PC-9 (cell line): ENCODE measurements at regions not wholly inside any gene's neighbourhood (a gene's known extent, or its start where the extent isn't known, plus 50 kb on each side); places are given as distances from the start of the nearest gene placed in this dataset.

Experiments used
- BruUV-seq: library from RNA; stranded (reverse); fragments of 400-500 nt; replicated peaks from 2 replicates; lab custom pipeline; 2021; lab: Mats Ljungman, UMichigan
- CTCF ChIA-PET: fragments of 300-600 bp; sonication (Branson Sonifier 250); formaldehyde crosslinking; loops from one replicate; lab custom pipeline; 2022; ENCODE audit warnings: antibody characterized with exemption; lab: Charles Lee
- POLR2A ChIA-PET: fragments of 300-600 bp; sonication (Branson Sonifier 250); formaldehyde crosslinking; loops from one replicate; lab custom pipeline; 2022; ENCODE audit warnings: antibody characterized with exemption; ENCODE audit not compliant: unreplicated experiment; lab: Charles Lee
- DNase-seq, 2 experiments: peaks; one replicate each; pipeline versions ENCODE4 v3.0.0 to v3.0.0-alpha.2; 2015 to 2022; ENCODE audit warnings: mixed read lengths in 1 of 2
- H2AFZ ChIP-seq: fragments of 200-600 bp; sonication (generic); 2 replicates; pipeline ENCODE4 v1.8.1; 2017; ENCODE audit warnings: antibody characterized with exemption
- H3F3A ChIP-seq: fragments of 200-600 bp; sonication (generic); 2 replicates; pipeline ENCODE4 v1.8.1; 2017; ENCODE audit warnings: antibody characterized with exemption, mild to moderate bottlenecking, low read depth; ENCODE audit not compliant: insufficient read depth
- H3K27ac ChIP-seq: fragments of 200-600 bp; sonication (generic); 2 replicates; pipeline ENCODE4 v1.6.1; 2016; ENCODE audit warnings: mixed run types
- H3K27me3 ChIP-seq: fragments of 200-600 bp; sonication (generic); 2 replicates; pipeline ENCODE4 v1.6.1; 2016; ENCODE audit warnings: low read depth, mixed run types; ENCODE audit not compliant: insufficient read depth
- H3K36me3 ChIP-seq: fragments of 200-600 bp; sonication (generic); 2 replicates; pipeline ENCODE4 v1.6.1; 2016; ENCODE audit warnings: low read depth, mixed run types
- H3K4me1 ChIP-seq: fragments of 200-600 bp; sonication (generic); replicated peaks from 2 replicates; pipeline ENCODE4 v1.6.1; 2016; ENCODE audit warnings: mixed run types; ENCODE audit not compliant: insufficient read depth
- H3K4me2 ChIP-seq: fragments of 200-600 bp; sonication (generic); 2 replicates; pipeline ENCODE4 v1.6.1; 2017; ENCODE audit warnings: mixed run types
- H3K4me3 ChIP-seq: fragments of 200-600 bp; sonication (generic); 2 replicates; pipeline ENCODE4 v1.6.1; 2016; ENCODE audit warnings: mixed run types
- H3K79me2 ChIP-seq: fragments of 200-600 bp; sonication (generic); 2 replicates; pipeline ENCODE4 v1.6.1; 2017; ENCODE audit warnings: low read depth, mixed run types
- H3K9me2 ChIP-seq: fragments of 200-600 bp; sonication (generic); 2 replicates; pipeline ENCODE4 v1.8.1; 2017; ENCODE audit warnings: mild to moderate bottlenecking; ENCODE audit not compliant: insufficient read depth
- H3K9me3 ChIP-seq: fragments of 200-600 bp; sonication (generic); 2 replicates; pipeline ENCODE4 v1.8.1; 2016; ENCODE audit warnings: low read depth; ENCODE audit not compliant: insufficient read depth
- H4K20me1 ChIP-seq: fragments of 200-600 bp; sonication (generic); 2 replicates; pipeline ENCODE4 v1.8.1; 2017; ENCODE audit not compliant: insufficient read depth
- EZH2 ChIP-seq: fragments of 200-600 bp; sonication (generic); IDR thresholded peaks from 2 replicates; pipeline ENCODE4 v1.8.0; 2017; ENCODE audit warnings: antibody characterized with exemption, low read depth
- intact Hi-C: fragments of 100-400 bp; cut with micrococcal nuclease; formaldehyde crosslinking; loops from one replicate; pipeline ENCODE4 v1.10.0; 2022; ENCODE audit not compliant: unreplicated experiment
- TF ChIP-seq, protein P1 (sequence below): fragments of 200-600 bp; sonication (generic); conservative IDR thresholded peaks from 2 replicates; pipeline ENCODE4 v1.6.1; 2017; ENCODE audit warnings: mixed run types, antibody characterized with exemption, mild to moderate bottlenecking, moderate library complexity

DNA sequence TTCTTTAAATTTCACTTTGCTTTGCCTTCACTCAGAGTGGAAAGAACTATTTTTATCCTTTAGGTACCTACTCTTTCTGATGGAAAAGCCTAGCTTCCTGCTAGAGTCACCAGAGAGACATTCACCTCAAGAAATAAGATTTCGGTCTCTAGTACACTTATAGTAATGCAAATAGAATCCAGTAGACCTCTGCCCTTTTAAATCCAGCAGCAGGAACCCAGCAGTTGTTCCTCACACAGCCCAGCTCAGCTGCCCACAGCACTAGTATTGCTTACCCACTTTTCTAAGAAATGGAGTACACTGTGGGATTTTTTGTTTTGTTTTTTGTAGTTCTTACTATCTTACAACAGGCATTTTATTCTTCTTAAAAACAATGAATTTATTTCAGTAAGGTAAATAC, 497.0 kb upstream of the CCDC54 start:
- Histone ChIP-seq H3K4me3 (no peak overlapping the region), H3K9me3 (no peaks in the 10 kb centered on the region; the same call in 1 of the 2 replicates), H3K36me3 (no peaks in the 10 kb centered on the region), H4K20me1 (no peaks in the 10 kb centered on the region), H3K4me2 (no peak overlapping the region), H3K27me3 (no peaks in the 10 kb centered on the region), H3K9me2 (no peaks in the 10 kb centered on the region), H3F3A (no peaks in the 10 kb centered on the region), H2AFZ (no peak overlapping the region), H3K79me2 (no peaks in the 10 kb centered on the region), H3K4me1 (no peaks in the 10 kb centered on the region), H3K27ac (no peak overlapping the region)
- TF ChIP-seq EZH2: no peak
- TF ChIP-seq, protein P1, sequence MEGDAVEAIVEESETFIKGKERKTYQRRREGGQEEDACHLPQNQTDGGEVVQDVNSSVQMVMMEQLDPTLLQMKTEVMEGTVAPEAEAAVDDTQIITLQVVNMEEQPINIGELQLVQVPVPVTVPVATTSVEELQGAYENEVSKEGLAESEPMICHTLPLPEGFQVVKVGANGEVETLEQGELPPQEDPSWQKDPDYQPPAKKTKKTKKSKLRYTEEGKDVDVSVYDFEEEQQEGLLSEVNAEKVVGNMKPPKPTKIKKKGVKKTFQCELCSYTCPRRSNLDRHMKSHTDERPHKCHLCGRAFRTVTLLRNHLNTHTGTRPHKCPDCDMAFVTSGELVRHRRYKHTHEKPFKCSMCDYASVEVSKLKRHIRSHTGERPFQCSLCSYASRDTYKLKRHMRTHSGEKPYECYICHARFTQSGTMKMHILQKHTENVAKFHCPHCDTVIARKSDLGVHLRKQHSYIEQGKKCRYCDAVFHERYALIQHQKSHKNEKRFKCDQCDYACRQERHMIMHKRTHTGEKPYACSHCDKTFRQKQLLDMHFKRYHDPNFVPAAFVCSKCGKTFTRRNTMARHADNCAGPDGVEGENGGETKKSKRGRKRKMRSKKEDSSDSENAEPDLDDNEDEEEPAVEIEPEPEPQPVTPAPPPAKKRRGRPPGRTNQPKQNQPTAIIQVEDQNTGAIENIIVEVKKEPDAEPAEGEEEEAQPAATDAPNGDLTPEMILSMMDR: no peak
- DNase-seq: no peak
- ChIA-PET POLR2A (no interaction called here), CTCF (no interaction called here)
- intact Hi-C loops: no loop called here
- BruUV-seq: no TSS peak

DNA sequence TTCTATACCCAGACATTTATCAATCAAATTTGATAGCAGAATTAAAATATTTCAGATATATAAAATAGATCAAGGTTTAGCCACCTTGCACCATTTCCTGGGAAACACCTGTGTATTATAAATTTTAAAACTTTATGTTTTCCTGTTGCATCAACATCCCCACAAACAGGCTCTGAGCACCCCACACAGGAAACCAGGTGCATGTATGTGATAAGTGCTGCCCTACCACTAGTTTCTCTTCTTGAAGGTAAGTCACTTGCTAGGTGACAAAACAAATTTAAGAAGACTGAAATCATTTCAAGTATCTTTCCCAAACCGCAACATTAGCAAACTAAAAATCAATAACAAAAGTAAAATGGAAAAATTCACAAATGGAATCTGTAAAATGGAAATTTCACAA, 496.1 kb upstream of the CCDC54 start:
- no peaks in the 10 kb centered on the region for H3F3A ChIP-seq
- no peaks in the 10 kb centered on the region for H3K9me2 ChIP-seq
- no peaks in the 10 kb centered on the region for H3K27me3 ChIP-seq
- H3K36me3 ChIP-seq: no peaks in the 10 kb centered on the region
- no peaks in the 10 kb centered on the region for H4K20me1 ChIP-seq
- no peak overlapping the region for H3K4me3 ChIP-seq
- CTCF ChIA-PET: no interaction called here
- no TSS peak for BruUV-seq
- POLR2A ChIA-PET: no interaction called here
- no peak overlapping the region for H2AFZ ChIP-seq
- intact Hi-C loops: no loop called here
- H3K4me2 ChIP-seq: no peak overlapping the region
- no peak overlapping the region for H3K27ac ChIP-seq
- no peaks in the 10 kb centered on the region for H3K79me2 ChIP-seq
- TF ChIP-seq EZH2: no peak
- TF ChIP-seq, protein P1: no peak
- no peaks in the 10 kb centered on the region; the same call in 1 of the 2 replicates for H3K9me3 ChIP-seq
- H3K4me1 ChIP-seq: no peaks in the 10 kb centered on the region
- DNase-seq: no peak

DNA sequence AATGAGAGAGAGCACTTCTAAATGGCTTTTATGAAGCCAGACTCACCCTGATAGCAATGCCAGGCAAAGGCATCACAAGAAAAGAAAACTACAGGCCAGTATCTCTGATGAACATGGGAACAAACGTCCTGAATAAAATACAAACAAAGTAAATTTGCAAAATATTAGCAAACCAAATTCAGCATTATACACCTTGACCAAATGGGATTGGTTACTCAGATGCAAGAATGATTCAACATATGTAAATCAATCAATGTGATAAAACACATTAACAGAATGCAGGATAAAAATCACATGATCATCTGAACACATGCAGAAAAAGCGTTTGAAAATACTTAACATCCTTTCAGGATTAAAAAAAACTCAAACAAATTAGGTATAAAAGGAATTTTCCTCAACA, 494.9 kb upstream of the CCDC54 start:
- intact Hi-C loops: no loop called here
- H3K36me3 ChIP-seq: no peaks in the 10 kb centered on the region
- no peak overlapping the region for H3K27ac ChIP-seq
- H3K4me2 ChIP-seq: no peak overlapping the region
- no peak overlapping the region for H3K4me3 ChIP-seq
- no peak for DNase-seq
- no peaks in the 10 kb centered on the region for H3K9me2 ChIP-seq
- H4K20me1 ChIP-seq: no peaks in the 10 kb centered on the region
- ChIA-PET POLR2A (no interaction called here), CTCF (no interaction called here)
- H3F3A ChIP-seq: no peaks in the 10 kb centered on the region
- H3K79me2 ChIP-seq: no peaks in the 10 kb centered on the region
- H3K4me1 ChIP-seq: no peaks in the 10 kb centered on the region
- H2AFZ ChIP-seq: no peak overlapping the region
- H3K9me3 ChIP-seq: no peaks in the 10 kb centered on the region; the same call in 1 of the 2 replicates
- TF ChIP-seq, protein P1: no peak
- no peak for TF ChIP-seq EZH2
- BruUV-seq: no TSS peak
- no peaks in the 10 kb centered on the region for H3K27me3 ChIP-seq
